Prostate gland (tissue), 2 donors: ENCODE measurements at regions not wholly inside any gene's neighbourhood (a gene's known extent, or its start where the extent isn't known, plus 50 kb on each side); places are given as distances from the start of the nearest gene placed in this dataset.
"Not testable (repeated sequence)": the region's sequence is repeated elsewhere in the genome, so short reads cannot be mapped to it uniquely, and the experiment has no call there.

Experiments used
- DNase-seq: peaks from one replicate; pipeline ENCODE4 v3.0.0-alpha.2; 2019; ENCODE audit warnings: low spot score
- H3K27ac ChIP-seq, 2 donors: fragments of 200-600 bp; sonication (generic); 2 replicates each; pipeline ENCODE4 v1.5.1; 2017 to 2019
- H3K27me3 ChIP-seq: fragments of 200-600 bp; sonication (generic); replicated peaks from 2 replicates; pipeline ENCODE4 v1.5.1; 2019; ENCODE audit not compliant: insufficient read depth
- H3K36me3 ChIP-seq, 2 donors: fragments of 200-600 bp; sonication (generic); 1 replicate in 1 of 2; 2 replicates in 1 of 2; pipeline versions ENCODE4 v1.5.1 to v1.8.1; 2017 to 2019
- H3K4me1 ChIP-seq: fragments of 200-600 bp; sonication (generic); replicated peaks from 2 replicates; pipeline ENCODE4 v1.5.1; 2019
- H3K4me3 ChIP-seq, 2 donors: fragments of 200-600 bp; sonication (generic); 2 replicates each; pipeline ENCODE4 v1.5.1; 2017 to 2019
- H3K9me3 ChIP-seq: fragments of 200-600 bp; sonication (generic); 2 replicates; pipeline ENCODE4 v1.5.1; 2017
- CTCF ChIP-seq, 4 experiments: fragments of 200-600 bp in 2 of 4; fragments of 450-650 bp in 2 of 4; sonication (generic) in 2 of 4; IDR thresholded peaks; 1 replicate in 3 of 4; 2 replicates in 1 of 4; pipeline ENCODE4 v1.5.1; 2016 to 2019; ENCODE audit warnings: antibody characterized with exemption in 4 of 4, mild to moderate bottlenecking in 2 of 4, moderate library complexity in 2 of 4
- POLR2A ChIP-seq: fragments of 450-650 bp; IDR thresholded peaks from one replicate; pipeline ENCODE4 v1.6.1; 2016; ENCODE audit warnings: antibody characterized with exemption, mild to moderate bottlenecking
- POLR2AphosphoS5 ChIP-seq: sonication (generic); formaldehyde crosslinking; IDR thresholded peaks from one replicate; pipeline ENCODE4 v1.6.1; 2017; ENCODE audit warnings: antibody characterized with exemption
- WGBS: methylation state at CpG from one replicate; pipeline ENCODE4 v1.1.5; 2018; 5-methylcytosine and 5-hydroxymethylcytosine counted together
- intact Hi-C: fragments of 100-400 bp; cut with DNase I; formaldehyde crosslinking; loops from one replicate; pipeline ENCODE4 v1.14.2; 2022

DNA sequence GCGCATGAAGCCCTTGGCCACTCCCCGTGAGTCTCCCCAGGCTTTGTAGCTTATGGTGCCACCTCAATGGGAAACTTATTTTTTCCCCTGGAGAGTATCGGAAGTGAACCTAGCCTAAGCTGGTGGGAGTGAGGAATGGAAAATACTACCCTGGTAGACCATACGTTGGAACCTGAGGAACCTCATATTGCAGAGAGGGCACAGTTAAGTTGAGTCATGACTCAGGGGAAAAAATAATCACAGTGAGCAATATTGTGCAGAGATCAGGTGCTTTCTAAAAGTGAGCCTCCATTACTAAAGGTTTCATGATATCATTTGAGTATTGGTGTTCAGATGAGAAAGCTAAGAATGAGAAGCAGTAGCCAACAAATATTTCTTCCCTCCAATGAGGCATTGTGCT is 360.5 kb upstream of the NT5C1B start:
- no peak for TF ChIP-seq POLR2AphosphoS5
- DNase-seq, result no peak
- Histone ChIP-seq H3K4me3 (no peak overlapping the region), H3K9me3 (no peaks in the 10 kb centered on the region), H3K27ac (no peak overlapping the region), H3K36me3 (no peaks in the 10 kb centered on the region), H3K27me3 (no peaks in the 10 kb centered on the region), H3K4me1 (no peaks in the 10 kb centered on the region)
- 97% methylated on average over 4 of the region's 4 CpGs for WGBS
- intact Hi-C loops, result no loop called here

GRCh38 chr2:18940184-18940583 is 350.8 kb upstream of the NT5C1B start:
- H3K36me3 ChIP-seq, result no peaks in the 10 kb centered on the region
- TF ChIP-seq POLR2AphosphoS5, result no peak
- intact Hi-C loops, result no loop called here
- H3K27me3 ChIP-seq, result no peaks in the 10 kb centered on the region
- H3K27ac ChIP-seq, result no peak overlapping the region
- no peaks in the 10 kb centered on the region for H3K4me1 ChIP-seq
- WGBS, result 79% methylated on average over 2 of the region's 2 CpGs
- no peak for DNase-seq
- H3K4me3 ChIP-seq, result no peak overlapping the region
- no peaks in the 10 kb centered on the region for H3K9me3 ChIP-seq

DNA sequence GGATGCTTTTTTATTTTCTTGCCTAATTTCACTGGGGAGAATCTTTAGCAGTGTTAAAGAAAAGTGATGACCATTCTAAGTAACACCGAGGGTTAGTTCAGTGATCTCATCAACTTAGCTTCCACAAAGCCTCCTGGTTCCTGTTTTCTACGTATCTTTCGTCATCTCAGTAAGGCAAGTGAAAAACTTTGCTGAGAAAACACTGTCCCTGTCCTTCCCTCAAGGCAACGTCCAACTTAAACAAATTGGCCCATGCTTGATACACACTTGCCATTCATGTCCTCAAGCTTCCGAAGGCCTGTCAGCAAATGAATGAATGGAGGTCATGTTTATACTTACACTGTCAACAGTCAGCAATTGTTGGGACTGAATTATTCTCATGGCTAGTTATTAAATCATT is 350.4 kb upstream of the NT5C1B start:
- DNase-seq, H3K4me3 ChIP-seq, H3K27ac ChIP-seq, intact Hi-C loops, H3K36me3 ChIP-seq, H3K9me3 ChIP-seq, H3K4me1 ChIP-seq, H3K27me3 ChIP-seq: not testable (repeated sequence)
- WGBS, result 75% methylated on average over 5 of the region's 5 CpGs

DNA sequence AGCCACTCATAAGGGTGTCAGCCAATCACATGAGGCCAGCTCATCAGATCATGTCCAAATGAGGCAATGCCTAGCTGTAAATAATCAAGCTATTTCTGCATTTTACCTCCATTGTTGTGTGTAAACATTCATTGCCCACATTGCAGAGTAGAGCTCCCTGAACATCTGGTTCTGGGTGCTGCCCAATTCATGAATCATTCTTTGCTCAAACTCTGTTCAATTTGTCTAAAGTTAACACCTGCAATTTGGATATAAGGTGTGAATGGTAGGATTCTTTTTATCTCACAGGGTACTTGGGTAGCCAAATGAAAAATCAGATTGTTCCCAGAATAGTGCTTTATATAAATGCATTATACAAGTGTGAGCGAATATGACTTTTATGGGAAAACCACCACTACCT is 345.5 kb upstream of the NT5C1B start:
- WGBS, result 98% methylated on average over 1 of the region's 1 CpG
- Histone ChIP-seq H3K4me1 (no peaks in the 10 kb centered on the region), H3K9me3 (no peaks in the 10 kb centered on the region), H3K4me3 (no peak overlapping the region), H3K27ac (no peak overlapping the region), H3K27me3 (no peaks in the 10 kb centered on the region), H3K36me3 (no peaks in the 10 kb centered on the region)
- TF ChIP-seq POLR2AphosphoS5 (no peak), CTCF (IDR thresholded peaks at IDR 0.05) (no peak), POLR2A (no peak)
- DNase-seq, result no peak
- intact Hi-C loops, result no loop called here

GRCh38 chr2:18932853-18933252 is 343.5 kb upstream of the NT5C1B start:
- Histone ChIP-seq H3K4me1 (no peaks in the 10 kb centered on the region), H3K36me3 (no peaks in the 10 kb centered on the region), H3K27ac (no peak overlapping the region), H3K4me3 (no peak overlapping the region), H3K9me3 (no peaks in the 10 kb centered on the region), H3K27me3 (no peaks in the 10 kb centered on the region)
- no peak for TF ChIP-seq POLR2AphosphoS5
- no peak for TF ChIP-seq CTCF (IDR thresholded peaks at IDR 0.05)
- no peak for TF ChIP-seq POLR2A
- intact Hi-C loops, result no loop called here
- WGBS, result 78% methylated on average over 4 of the region's 4 CpGs
- DNase-seq, result no peak

- H3K27me3 ChIP-seq, result no peaks in the 10 kb centered on the region
- no peaks in the 10 kb centered on the region for H3K4me1 ChIP-seq
- H3K9me3 ChIP-seq, result no peaks in the 10 kb centered on the region
- H3K27ac ChIP-seq, result no peak overlapping the region
- TF ChIP-seq POLR2AphosphoS5 (no peak), CTCF (IDR thresholded peaks at IDR 0.05) (no peak), POLR2A (no peak)
- intact Hi-C loops, result no loop called here
- 88% methylated on average over 6 of the region's 6 CpGs for WGBS
- DNase-seq, result no peak
- no peak overlapping the region for H3K4me3 ChIP-seq
- H3K36me3 ChIP-seq, result no peaks in the 10 kb centered on the region
Measured at GRCh38 chr2:18930971-18931370, 341.6 kb upstream of the NT5C1B start.
